MCF 10A (cell line): ENCODE measurements at regions not wholly inside any gene's neighbourhood (a gene's known extent, or its start where the extent isn't known, plus 50 kb on each side); places are given as distances from the start of the nearest gene placed in this dataset.

ENCODE experiments used
- BruUV-seq: library from RNA; stranded (reverse); fragments of 400-500 nt; replicated peaks from 2 replicates; lab custom pipeline; 2021; lab: Mats Ljungman, UMichigan
- CTCF ChIA-PET: fragments of 300-600 bp; sonication (Branson Sonifier 250); formaldehyde crosslinking; extraction: SDS; loops from one replicate; lab custom pipeline; 2021; ENCODE audit warnings: antibody characterized with exemption, inconsistent platforms; lab: Yijun Ruan, JAX
- POLR2A ChIA-PET: fragments of 300-600, 350-650 bp; sonication (Branson Sonifier 250); formaldehyde crosslinking; extraction: SDS; loops from one replicate; lab custom pipeline; 2020; ENCODE audit warnings: antibody characterized with exemption, inconsistent platforms; lab: Yijun Ruan, JAX
- DNase-seq: peaks from one replicate; pipeline ENCODE4 v3.0.0-alpha.2; 2018; ENCODE audit not compliant: unreplicated experiment
- H3K27ac Mint-ChIP-seq: one replicate; pipeline ENCODE4 v1.8.0; 2022; ENCODE audit warnings: mild to moderate bottlenecking, low read depth, mixed read lengths; ENCODE audit not compliant: unreplicated experiment
- H3K27me3 Mint-ChIP-seq: one replicate; pipeline ENCODE4 v1.8.0; 2022; ENCODE audit warnings: mixed read lengths; ENCODE audit not compliant: insufficient read depth, unreplicated experiment
- H3K36me3 Mint-ChIP-seq: one replicate; pipeline ENCODE4 v1.8.0; 2022; ENCODE audit warnings: mild to moderate bottlenecking, moderate library complexity, mixed read lengths; ENCODE audit not compliant: insufficient read depth, unreplicated experiment
- H3K4me1 Mint-ChIP-seq: one replicate; pipeline ENCODE4 v1.8.0; 2022; ENCODE audit warnings: mixed read lengths; ENCODE audit not compliant: insufficient read depth, unreplicated experiment
- H3K4me3 Mint-ChIP-seq: one replicate; pipeline ENCODE4 v1.8.0; 2022; ENCODE audit warnings: mild to moderate bottlenecking, moderate library complexity, mixed read lengths; ENCODE audit not compliant: unreplicated experiment
- H3K9me3 Mint-ChIP-seq: one replicate; pipeline ENCODE4 v1.8.0; 2022; ENCODE audit warnings: mixed read lengths; ENCODE audit not compliant: unreplicated experiment
- CTCF ChIP-seq: fragments of 200-600 bp; IDR thresholded peaks from one replicate; pipeline ENCODE4 v1.8.0; 2022; ENCODE audit warnings: antibody characterized with exemption, mild to moderate bottlenecking; ENCODE audit not compliant: unreplicated experiment
- intact Hi-C: fragments of 100-400 bp; cut with micrococcal nuclease; formaldehyde crosslinking; loops from 2 replicates; pipeline ENCODE4 v1.14.1; 2022

GRCh38 chr5:176152191-176152929, 85.9 kb upstream of the SIMC1 start:
- POLR2A ChIA-PET, result interaction anchor here (0.7 to 1.1 kb wide), 2 partner anchors 14 to 1322 kb away, joined by 3 to 5 read pairs; no protein-coding TSS in a partner anchor
- no peak for TF ChIP-seq CTCF
- no TSS peak for BruUV-seq

DNA sequence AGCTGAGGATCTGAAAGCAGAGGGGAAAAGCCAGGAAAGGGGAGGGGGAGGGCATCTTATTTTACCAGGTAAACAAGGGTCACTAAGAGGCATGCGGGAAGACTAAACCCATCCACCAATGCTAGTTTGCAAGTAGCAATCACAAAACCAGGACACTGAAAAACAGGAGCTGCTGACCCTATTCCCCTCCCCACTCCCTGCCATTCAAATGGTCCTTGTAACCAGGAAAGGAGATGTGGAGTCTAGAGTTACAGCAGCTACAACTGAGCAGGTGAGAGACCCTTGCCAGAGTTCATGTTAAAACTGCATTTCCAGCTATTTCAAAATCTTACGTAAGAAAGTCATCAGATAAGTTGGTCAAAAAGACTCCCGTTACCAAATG, 85.3 kb upstream of the SIMC1 start:
- Mint-ChIP-seq H3K9me3 (no peaks in the 10 kb centered on the region), H3K27ac (no peak overlapping the region), H3K4me1 (peaks cover 27% of the 10 kb centered on the region), H3K4me3 (no peak overlapping the region), H3K27me3 (no peaks in the 10 kb centered on the region), H3K36me3 (no peaks in the 10 kb centered on the region)
- BruUV-seq, result no TSS peak
- DNase-seq, result no peak
- CTCF ChIA-PET, result interaction anchor here (0.7 to 1.9 kb wide), 2 partner anchors 9 to 692 kb away, joined by 4 read pairs; no protein-coding TSS in a partner anchor
- TF ChIP-seq CTCF, result no peak
- POLR2A ChIA-PET, result interaction anchor here (1.1 kb wide), 1 partner anchor 14 kb away, joined by 5 read pairs; no protein-coding TSS in a partner anchor
- intact Hi-C loops, result no loop called here

More at GRCh38 chr5:176152191-176152929, 85.9 kb upstream of the SIMC1 start:
- no peak for DNase-seq
- CTCF ChIA-PET, result interaction anchor here (0.5 to 1.9 kb wide), 3 partner anchors 9 to 618 kb away, joined by 3 to 4 read pairs (median 3); no protein-coding TSS in a partner anchor
- Mint-ChIP-seq H3K27ac (no peak overlapping the region), H3K27me3 (no peaks in the 10 kb centered on the region), H3K4me1 (peaks cover 22% of the 10 kb centered on the region), H3K36me3 (no peaks in the 10 kb centered on the region), H3K9me3 (no peaks in the 10 kb centered on the region), H3K4me3 (no peak overlapping the region)
- intact Hi-C loops, result no loop called here

DNA sequence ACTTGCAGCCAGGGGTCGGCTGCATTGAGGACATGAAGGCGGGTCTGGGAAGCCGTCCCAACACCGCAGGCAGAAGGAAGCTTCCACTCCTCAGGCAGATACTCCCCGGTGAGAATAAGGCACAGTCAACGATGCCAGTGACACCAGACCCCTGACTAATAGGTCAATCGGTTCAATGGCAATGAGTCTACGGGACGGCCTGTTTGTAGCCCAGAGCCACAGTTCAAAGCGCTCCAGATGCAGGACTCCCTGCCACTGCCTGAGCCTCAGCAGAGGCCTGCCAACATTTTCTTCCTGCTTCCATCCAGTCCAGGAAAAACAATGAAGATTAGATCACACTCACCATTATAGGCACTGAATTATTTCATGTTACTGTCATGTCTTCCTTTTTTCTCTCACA, 84.5 kb upstream of the SIMC1 start:
- H3K27me3 Mint-ChIP-seq, result no peaks in the 10 kb centered on the region
- peaks cover 29% of the 10 kb centered on the region for H3K4me1 Mint-ChIP-seq
- H3K27ac Mint-ChIP-seq, result no peak overlapping the region
- no TSS peak for BruUV-seq
- no peak for DNase-seq
- TF ChIP-seq CTCF, result no peak
- CTCF ChIA-PET, result interaction anchor here (0.6 to 0.7 kb wide), 2 partner anchors 693 to 1709 kb away, joined by 4 to 6 read pairs; no protein-coding TSS in a partner anchor
- no peak overlapping the region for H3K4me3 Mint-ChIP-seq
- intact Hi-C loops, result no loop called here
- no peaks in the 10 kb centered on the region for H3K36me3 Mint-ChIP-seq
- POLR2A ChIA-PET, result no interaction called here
- H3K9me3 Mint-ChIP-seq, result no peaks in the 10 kb centered on the region

DNA sequence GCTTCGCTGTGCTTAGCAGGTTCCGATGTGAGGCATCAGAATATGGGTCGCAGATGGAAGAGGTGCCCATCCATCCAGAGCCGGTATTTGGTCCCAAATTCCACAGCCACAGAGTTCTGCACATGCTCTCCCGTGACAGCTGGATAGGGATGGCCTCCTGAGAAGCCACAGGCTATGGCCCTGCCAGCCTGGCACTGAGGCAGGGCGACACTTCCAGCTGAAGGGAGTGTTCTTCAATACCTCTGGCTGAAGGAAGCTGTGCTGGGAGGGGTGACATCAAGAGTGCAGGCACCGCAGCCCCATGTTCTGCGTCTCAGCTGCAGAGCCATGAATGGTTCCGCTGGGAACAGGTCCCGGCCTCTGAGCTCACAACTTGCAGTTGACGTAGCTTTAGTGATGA, 83.4 kb upstream of the SIMC1 start:
- intact Hi-C loops, result no loop called here
- ChIA-PET POLR2A (no interaction called here), CTCF (interaction anchor here (0.7 to 0.8 kb wide), 2 partner anchors 20 to 547 kb away, joined by 3 read pairs; no protein-coding TSS in a partner anchor)
- H3K27ac Mint-ChIP-seq, result no peak overlapping the region
- H3K4me1 Mint-ChIP-seq, result peaks cover 29% of the 10 kb centered on the region
- no TSS peak for BruUV-seq
- no peak for DNase-seq
- H3K36me3 Mint-ChIP-seq, result no peaks in the 10 kb centered on the region
- H3K4me3 Mint-ChIP-seq, result no peak overlapping the region
- H3K27me3 Mint-ChIP-seq, result no peaks in the 10 kb centered on the region
- no peak for TF ChIP-seq CTCF
- peaks cover 5% of the 10 kb centered on the region for H3K9me3 Mint-ChIP-seq
